ENCODE measurements at regions not wholly inside any gene's neighbourhood (a gene's known extent, or its start where the extent isn't known, plus 50 kb on each side); places are given as distances from the start of the nearest gene placed in this dataset.

- no peaks in the 10 kb centered on the region for H3K9me3 ChIP-seq
- TF ChIP-seq CTCF (IDR thresholded peaks at IDR 0.05): no peak
- H3K27me3 ChIP-seq: no peaks in the 10 kb centered on the region
- no peaks in the 10 kb centered on the region for H3K4me1 ChIP-seq
- intact Hi-C loops (cut with DNase I): no loop called here
- H3K27ac ChIP-seq: no peak overlapping the region
- DNase-seq (ENCODE audit: low spot score in 2 of 2): no peak
- H3K4me3 ChIP-seq: no peak overlapping the region
- no peaks in the 10 kb centered on the region for H3K36me3 ChIP-seq
Measured at GRCh38 chrX:26664919-26665318, 448.9 kb downstream of the MAGEB5 start.

GRCh38 chrX:26653050-26653449, 437.1 kb downstream of the MAGEB5 start:
- no peak for TF ChIP-seq CTCF (IDR thresholded peaks at IDR 0.05)
- Histone ChIP-seq H3K27ac (no peak overlapping the region), H3K27me3 (no peaks in the 10 kb centered on the region), H3K4me1 (no peaks in the 10 kb centered on the region), H3K9me3 (peaks cover 8 to 23% of the 10 kb centered on the region in 2 donors), H3K4me3 (no peak overlapping the region), H3K36me3 (no peaks in the 10 kb centered on the region)
- no peak for DNase-seq (ENCODE audit: low spot score in 2 of 2)
- intact Hi-C loops (cut with DNase I): no loop called here

- Histone ChIP-seq H3K9me3 (peaks cover 8 to 23% of the 10 kb centered on the region in 2 donors), H3K27ac (no peak overlapping the region), H3K36me3 (no peaks in the 10 kb centered on the region), H3K4me3 (no peak overlapping the region), H3K27me3 (no peaks in the 10 kb centered on the region), H3K4me1 (no peaks in the 10 kb centered on the region)
- no peak for TF ChIP-seq CTCF (IDR thresholded peaks at IDR 0.05)
- intact Hi-C loops (cut with DNase I): no loop called here
- no peak for DNase-seq (ENCODE audit: low spot score in 2 of 2)
Measured at GRCh38 chrX:26651755-26652154, 435.8 kb downstream of the MAGEB5 start.

GRCh38 chrX:26649534-26649933, 433.6 kb downstream of the MAGEB5 start:
- DNase-seq (ENCODE audit: low spot score in 2 of 2): no peak
- H3K36me3 ChIP-seq: no peaks in the 10 kb centered on the region
- no peak overlapping the region for H3K4me3 ChIP-seq
- TF ChIP-seq CTCF (IDR thresholded peaks at IDR 0.05): peak in 1 of 3 experiments; percentile 20
- intact Hi-C loops (cut with DNase I): no loop called here
- peaks cover 8 to 23% of the 10 kb centered on the region in 2 donors for H3K9me3 ChIP-seq
- no peaks in the 10 kb centered on the region for H3K27me3 ChIP-seq
- no peaks in the 10 kb centered on the region for H3K4me1 ChIP-seq
- H3K27ac ChIP-seq: no peak overlapping the region

GRCh38 chrX:26631385-26631784, 415.4 kb downstream of the MAGEB5 start:
- H3K4me3 ChIP-seq: no peak overlapping the region
- H3K27me3 ChIP-seq: no peaks in the 10 kb centered on the region
- intact Hi-C loops (cut with DNase I): no loop called here
- H3K36me3 ChIP-seq: no peaks in the 10 kb centered on the region
- no peaks in the 10 kb centered on the region for H3K9me3 ChIP-seq
- H3K27ac ChIP-seq: no peak overlapping the region
- H3K4me1 ChIP-seq: no peaks in the 10 kb centered on the region
- no peak for TF ChIP-seq CTCF (IDR thresholded peaks at IDR 0.05)
- no peak for DNase-seq (ENCODE audit: low spot score in 2 of 2)

GRCh38 chrX:26613956-26614355, 398.0 kb downstream of the MAGEB5 start:
- Histone ChIP-seq H3K36me3 (no peaks in the 10 kb centered on the region), H3K4me3 (no peak overlapping the region), H3K4me1 (no peaks in the 10 kb centered on the region), H3K27me3 (no peaks in the 10 kb centered on the region), H3K27ac (no peak overlapping the region), H3K9me3 (no peaks in the 10 kb centered on the region)
- no peak for DNase-seq (ENCODE audit: low spot score in 2 of 2)
- TF ChIP-seq CTCF (IDR thresholded peaks at IDR 0.05): no peak
- intact Hi-C loops (cut with DNase I): no loop called here
